Caco-2 (cell line): ENCODE measurements at regions not wholly inside any gene's neighbourhood (a gene's known extent, or its start where the extent isn't known, plus 50 kb on each side); places are given as distances from the start of the nearest gene placed in this dataset.

ENCODE experiments used
- BruUV-seq: library from RNA; stranded (reverse); fragments of 400-500 nt; replicated peaks from 2 replicates; lab custom pipeline; 2021; lab: Mats Ljungman, UMichigan
- CTCF ChIA-PET: fragments of 300-600 bp; sonication (Branson Sonifier 250); formaldehyde crosslinking; loops from one replicate; lab custom pipeline; 2022; ENCODE audit warnings: antibody characterized with exemption; lab: Charles Lee
- POLR2A ChIA-PET: fragments of 300-600 bp; sonication (Branson Sonifier 250); formaldehyde crosslinking; loops from one replicate; lab custom pipeline; 2022; ENCODE audit warnings: antibody characterized with exemption; lab: Charles Lee
- DNase-seq, 2 experiments: peaks; one replicate each; pipeline versions ENCODE4 v3.0.0 to v3.0.0-alpha.2; 2020 to 2022
- H3K27me3 ChIP-seq: replicated peaks from 2 replicates; pipeline ENCODE4 v1.6.0; 2011; ENCODE audit warnings: low read length; ENCODE audit not compliant: control insufficient read depth, insufficient read depth
- H3K36me3 ChIP-seq: 2 replicates; pipeline ENCODE4 v1.5.1; 2011; ENCODE audit warnings: low read length; ENCODE audit not compliant: control insufficient read depth, insufficient read depth
- H3K4me1 ChIP-seq: fragments of 250-450 bp; sonication (Bioruptor Pico); 2 replicates; pipeline ENCODE4 v1.5.1; 2020; ENCODE audit warnings: mild to moderate bottlenecking
- H3K4me3 ChIP-seq: 2 replicates; pipeline ENCODE4 v1.5.1; 2011; ENCODE audit warnings: low read depth, mild to moderate bottlenecking, control low read depth, low read length
- H3K9me3 ChIP-seq: fragments of 250-450 bp; sonication (Bioruptor Pico); 2 replicates; pipeline ENCODE4 v1.5.1; 2020; ENCODE audit warnings: mild to moderate bottlenecking, moderate library complexity
- H3K27ac Mint-ChIP-seq: one replicate; pipeline ENCODE4 v1.8.0; 2022; ENCODE audit warnings: mixed read lengths; ENCODE audit not compliant: unreplicated experiment
- H3K27me3 Mint-ChIP-seq: one replicate; pipeline ENCODE4 v1.8.0; 2022; ENCODE audit warnings: mixed read lengths; ENCODE audit not compliant: insufficient read depth, unreplicated experiment
- H3K36me3 Mint-ChIP-seq: one replicate; pipeline ENCODE4 v1.8.0; 2022; ENCODE audit warnings: mild to moderate bottlenecking, mixed read lengths; ENCODE audit not compliant: insufficient read depth, unreplicated experiment
- H3K4me1 Mint-ChIP-seq: one replicate; pipeline ENCODE4 v1.8.0; 2022; ENCODE audit warnings: low read depth, mixed read lengths; ENCODE audit not compliant: unreplicated experiment
- H3K4me3 Mint-ChIP-seq: one replicate; pipeline ENCODE4 v1.8.0; 2022; ENCODE audit warnings: mild to moderate bottlenecking, moderate library complexity, mixed read lengths; ENCODE audit not compliant: unreplicated experiment
- H3K9me3 Mint-ChIP-seq: one replicate; pipeline ENCODE4 v1.8.0; 2022; ENCODE audit warnings: mixed read lengths; ENCODE audit not compliant: unreplicated experiment
- CTCF ChIP-seq, 2 experiments: fragments of 200-600 bp in 1 of 2; IDR thresholded peaks; 1 replicate in 1 of 2; 2 replicates in 1 of 2; pipeline versions ENCODE4 v1.5.1 to v1.8.0; 2011 to 2022; ENCODE audit warnings: antibody characterized with exemption in 1 of 2, control low read depth in 1 of 2, inconsistent platforms in 1 of 2, low read depth in 1 of 2, low read length in 1 of 2, mild to moderate bottlenecking in 1 of 2, moderate library complexity in 1 of 2; ENCODE audit not compliant: insufficient read depth in 1 of 2, severe bottlenecking in 1 of 2, unreplicated experiment in 1 of 2
- intact Hi-C: fragments of 100-400 bp; cut with micrococcal nuclease; formaldehyde crosslinking; loops from one replicate; pipeline ENCODE4 v1.10.0; 2022; ENCODE audit not compliant: unreplicated experiment

GRCh38 chr1:83023212-83023611, 975.7 kb downstream of the TTLL7 start:
- no peaks in the 10 kb centered on the region for H3K4me1 ChIP-seq
- no TSS peak for BruUV-seq
- POLR2A ChIA-PET: no interaction called here
- H3K27me3 Mint-ChIP-seq: no peaks in the 10 kb centered on the region
- no peaks in the 10 kb centered on the region for H3K36me3 ChIP-seq
- H3K27me3 ChIP-seq: no peaks in the 10 kb centered on the region
- no peak overlapping the region for H3K4me3 ChIP-seq
- H3K4me3 Mint-ChIP-seq: no peak overlapping the region
- CTCF ChIA-PET: no interaction called here
- no peak overlapping the region for H3K27ac Mint-ChIP-seq
- TF ChIP-seq CTCF (IDR thresholded peaks at IDR 0.05; ENCODE audit: insufficient read depth in 1 of 2, low read depth in 1 of 2, low read length in 1 of 2, severe bottlenecking in 1 of 2, unreplicated experiment in 1 of 2): no peak
- intact Hi-C loops: no loop called here
- H3K36me3 Mint-ChIP-seq: no peaks in the 10 kb centered on the region
- no peak for DNase-seq
- H3K9me3 ChIP-seq: no peaks in the 10 kb centered on the region
- H3K9me3 Mint-ChIP-seq: peaks cover 9% of the 10 kb centered on the region
- no peaks in the 10 kb centered on the region for H3K4me1 Mint-ChIP-seq

- intact Hi-C loops: no loop called here
- ChIA-PET CTCF (no interaction called here), POLR2A (no interaction called here)
- Mint-ChIP-seq H3K36me3 (no peaks in the 10 kb centered on the region), H3K4me1 (no peaks in the 10 kb centered on the region), H3K27ac (no peak overlapping the region), H3K27me3 (no peaks in the 10 kb centered on the region), H3K4me3 (no peak overlapping the region), H3K9me3 (peaks cover 9% of the 10 kb centered on the region)
- Histone ChIP-seq H3K4me3 (no peak overlapping the region), H3K36me3 (no peaks in the 10 kb centered on the region), H3K27me3 (no peaks in the 10 kb centered on the region), H3K4me1 (no peaks in the 10 kb centered on the region), H3K9me3 (no peaks in the 10 kb centered on the region)
- TF ChIP-seq CTCF (IDR thresholded peaks at IDR 0.05; ENCODE audit: insufficient read depth in 1 of 2, low read depth in 1 of 2, low read length in 1 of 2, severe bottlenecking in 1 of 2, unreplicated experiment in 1 of 2): no peak
- DNase-seq: no peak
- no TSS peak for BruUV-seq
Measured at GRCh38 chr1:83022206-83022605, 976.7 kb downstream of the TTLL7 start.

GRCh38 chr1:83017701-83018100, 981.2 kb downstream of the TTLL7 start:
- intact Hi-C loops: no loop called here
- Histone ChIP-seq H3K4me1 (no peaks in the 10 kb centered on the region), H3K4me3 (no peak overlapping the region), H3K36me3 (no peaks in the 10 kb centered on the region), H3K27me3 (no peaks in the 10 kb centered on the region), H3K9me3 (no peaks in the 10 kb centered on the region)
- ChIA-PET POLR2A (no interaction called here), CTCF (no interaction called here)
- BruUV-seq: no TSS peak
- no peak overlapping the region for H3K27ac Mint-ChIP-seq
- no peaks in the 10 kb centered on the region for H3K36me3 Mint-ChIP-seq
- peaks cover 3% of the 10 kb centered on the region for H3K27me3 Mint-ChIP-seq
- peaks cover 9% of the 10 kb centered on the region for H3K9me3 Mint-ChIP-seq
- no peaks in the 10 kb centered on the region for H3K4me1 Mint-ChIP-seq
- H3K4me3 Mint-ChIP-seq: no peak overlapping the region
- DNase-seq: no peak
- no peak for TF ChIP-seq CTCF (IDR thresholded peaks at IDR 0.05; ENCODE audit: insufficient read depth in 1 of 2, low read depth in 1 of 2, low read length in 1 of 2, severe bottlenecking in 1 of 2, unreplicated experiment in 1 of 2)
